Neural crest cell (in vitro differentiated cells): ENCODE measurements at regions not wholly inside any gene's neighbourhood (a gene's known extent, or its start where the extent isn't known, plus 50 kb on each side); places are given as distances from the start of the nearest gene placed in this dataset.
"Not testable (repeated sequence)": the region's sequence is repeated elsewhere in the genome, so short reads cannot be mapped to it uniquely, and the experiment has no call there.

Source experiments
- DNase-seq: peaks from one replicate; pipeline ENCODE4 v3.0.0; 2021; ENCODE audit warnings: low read depth, mixed read lengths, low spot score
- H3K27ac Mint-ChIP-seq: one replicate; pipeline ENCODE4 v1.8.0; 2021; ENCODE audit warnings: mild to moderate bottlenecking, mixed read lengths; ENCODE audit not compliant: unreplicated experiment
- H3K27me3 Mint-ChIP-seq: 2 replicates; pipeline ENCODE4 v1.8.0; 2021; ENCODE audit warnings: low read depth, mild to moderate bottlenecking, mixed read lengths
- H3K36me3 Mint-ChIP-seq: 2 replicates; pipeline ENCODE4 v1.8.0; 2021; ENCODE audit warnings: low read depth, mild to moderate bottlenecking, mixed read lengths
- H3K4me1 Mint-ChIP-seq: 2 replicates; pipeline ENCODE4 v1.8.0; 2021; ENCODE audit warnings: mixed read lengths
- H3K4me3 Mint-ChIP-seq: one replicate; pipeline ENCODE4 v1.8.0; 2021; ENCODE audit warnings: mild to moderate bottlenecking, mixed read lengths
- H3K9me3 Mint-ChIP-seq: 2 replicates; pipeline ENCODE4 v1.8.0; 2021; ENCODE audit warnings: mixed read lengths
- CTCF ChIP-seq: fragments of 200-600 bp; sonication (generic); conservative IDR thresholded peaks from 2 replicates; pipeline ENCODE4 v1.5.0; 2021; ENCODE audit warnings: antibody characterized with exemption, mild to moderate bottlenecking

GRCh38 chr16:85515830-85516397, 97.2 kb upstream of the GSE1 start:
- Mint-ChIP-seq H3K27ac (no peak overlapping the region), H3K27me3 (no peaks in the 10 kb centered on the region), H3K4me1 (peaks cover 28% of the 10 kb centered on the region), H3K36me3 (peaks cover 6% of the 10 kb centered on the region), H3K4me3 (no peak overlapping the region), H3K9me3 (peaks cover 6% of the 10 kb centered on the region)
- DNase-seq = no peak
- TF ChIP-seq CTCF = no peak

DNA sequence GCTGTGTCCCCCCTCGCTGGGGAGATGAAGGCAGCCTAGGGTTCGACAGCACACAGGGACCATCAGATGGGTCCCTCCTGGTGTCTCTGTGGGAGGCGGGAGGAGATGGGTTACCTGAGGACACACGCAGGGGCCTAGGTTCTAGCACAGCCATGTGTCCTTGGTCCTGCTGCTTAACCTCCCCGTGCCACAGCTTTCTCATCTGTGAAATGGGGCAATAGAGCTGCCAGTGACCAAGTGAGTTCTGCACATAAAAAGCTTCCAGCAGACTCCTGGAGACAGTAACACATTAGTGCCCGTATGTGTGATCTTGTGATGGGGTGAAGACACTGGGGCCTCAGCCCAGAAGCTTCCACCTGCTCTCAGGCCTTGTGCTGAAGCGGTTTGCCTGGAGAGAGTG, 96.0 kb upstream of the GSE1 start:
- Mint-ChIP-seq H3K36me3 (peaks cover 6% of the 10 kb centered on the region), H3K4me1 (peaks cover 27% of the 10 kb centered on the region)
- TF ChIP-seq CTCF = no peak

DNA sequence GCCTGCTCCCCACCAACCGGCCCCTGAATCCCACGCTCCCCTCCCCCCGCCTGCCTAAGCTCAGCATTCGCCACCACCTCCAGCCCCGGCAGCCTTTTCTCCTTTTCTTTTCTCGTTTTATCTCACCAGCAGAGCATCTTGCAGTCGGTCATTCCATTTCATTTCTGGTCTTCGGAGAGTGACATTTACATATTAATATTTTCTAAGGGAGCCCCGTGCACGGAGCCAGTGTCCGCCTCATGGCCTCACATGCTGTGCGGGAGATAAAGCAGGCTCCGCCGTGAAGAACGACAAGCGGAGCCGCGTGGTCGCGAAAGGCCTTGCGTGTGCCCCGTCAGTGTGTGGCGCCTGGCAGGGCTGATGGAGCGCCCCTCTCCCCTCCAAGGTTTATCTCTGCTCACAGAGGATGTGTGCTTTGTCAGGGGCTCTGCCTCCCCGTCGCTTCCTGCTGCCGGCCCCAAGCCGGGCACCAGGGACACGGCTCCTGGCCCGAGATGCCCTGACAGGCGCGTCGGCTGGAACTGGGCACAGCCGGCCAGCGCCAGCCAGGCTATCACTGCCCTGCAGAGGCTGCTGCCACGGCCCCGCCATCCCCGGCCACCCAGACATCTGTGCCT, 95.5 kb upstream of the GSE1 start:
- Mint-ChIP-seq H3K36me3 (peaks cover 6% of the 10 kb centered on the region), H3K27ac (no peak overlapping the region), H3K9me3 (peaks cover 6% of the 10 kb centered on the region), H3K27me3 (peaks cover 4% of the 10 kb centered on the region), H3K4me3 (no peak overlapping the region), H3K4me1 (peaks cover 27% of the 10 kb centered on the region)
- TF ChIP-seq CTCF = no peak
- DNase-seq = no peak

More for the DNA sequence above, 96.0 kb upstream of the GSE1 start:
- no peak overlapping the region for H3K27ac Mint-ChIP-seq
- no peak overlapping the region for H3K4me3 Mint-ChIP-seq
- H3K9me3 Mint-ChIP-seq = peaks cover 6% of the 10 kb centered on the region
- no peak for DNase-seq
- H3K27me3 Mint-ChIP-seq = peaks cover 4% of the 10 kb centered on the region

- Mint-ChIP-seq H3K27me3 (peaks cover 4% of the 10 kb centered on the region), H3K27ac (peak overlapping the region; percentile 75), H3K4me3 (no peak overlapping the region), H3K36me3 (peaks cover 6% of the 10 kb centered on the region), H3K9me3 (peaks cover 6% of the 10 kb centered on the region), H3K4me1 (peaks cover 29% of the 10 kb centered on the region)
- TF ChIP-seq CTCF = no peak
- DNase-seq = no peak
Observed at GRCh38 chr16:85518398-85519049, 94.6 kb upstream of the GSE1 start.

DNA sequence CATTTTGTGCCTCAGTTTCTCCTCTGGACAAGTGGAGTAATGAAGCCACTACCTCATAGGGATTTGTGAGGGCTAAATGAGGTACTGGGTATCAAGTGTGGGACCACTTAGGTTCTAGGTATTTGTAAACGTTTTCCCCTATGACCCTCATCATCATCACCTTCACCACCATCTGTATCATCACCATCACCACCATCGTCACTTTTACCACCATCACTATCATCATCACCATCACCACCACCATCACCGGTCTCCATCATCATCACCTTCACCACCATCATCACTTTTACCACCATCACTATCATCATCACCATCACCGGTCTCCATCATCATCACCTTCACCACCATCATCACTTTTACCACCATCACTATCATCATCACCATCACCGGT, 94.1 kb upstream of the GSE1 start:
- H3K9me3 Mint-ChIP-seq, H3K27ac Mint-ChIP-seq, H3K27me3 Mint-ChIP-seq, H3K4me3 Mint-ChIP-seq, DNase-seq, H3K36me3 Mint-ChIP-seq: not testable (repeated sequence)
- peaks cover 28% of the 10 kb centered on the region for H3K4me1 Mint-ChIP-seq
